ENCODE measurements at regions not wholly inside any gene's neighbourhood (a gene's known extent, or its start where the extent isn't known, plus 50 kb on each side); places are given as distances from the start of the nearest gene placed in this dataset.

- TF ChIP-seq CTCF (IDR thresholded peaks at IDR 0.05) (no peak), ZFX (IDR thresholded peaks at IDR 0.05; ENCODE audit: borderline replicate concordance) (no peak)
These were observed 432.2 kb upstream of the MDGA2 start for GRCh38 chr14:48107646-48108045.

All from 22Rv1 (cell line).